ENCODE measurements at regions not wholly inside any gene's neighbourhood (a gene's known extent, or its start where the extent isn't known, plus 50 kb on each side); places are given as distances from the start of the nearest gene placed in this dataset.

DNA sequence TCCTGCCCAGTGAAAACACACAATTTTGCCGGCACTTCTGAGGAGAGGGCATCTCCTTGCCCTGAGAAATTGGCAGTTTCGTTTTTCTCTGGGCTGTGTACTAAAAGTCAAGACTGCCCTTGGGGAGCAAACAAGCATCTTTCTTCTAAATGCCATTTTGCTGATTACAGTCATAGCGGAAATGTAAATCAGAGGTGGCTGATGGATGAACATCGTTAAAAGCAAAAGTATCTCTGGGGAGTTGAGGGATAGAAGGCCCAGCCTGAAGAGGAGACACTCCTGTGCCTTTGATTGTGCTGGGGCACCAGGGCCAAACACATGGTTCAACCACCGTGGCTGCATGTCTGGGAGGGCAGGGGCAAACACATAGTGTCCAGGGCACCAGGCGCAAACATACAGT lies 49.8 kb downstream of the ABCC12 start:
- Histone ChIP-seq H3K4me3 (ENCODE audit: low read depth, low read length) (no peak overlapping the region), H3K27me3 (ENCODE audit: control insufficient read depth, insufficient read depth, low read length) (no peaks in the 10 kb centered on the region), H3K9ac (ENCODE audit: low read depth, low read length) (no peak overlapping the region), H3K9me3 (ENCODE audit: control insufficient read depth, insufficient read depth, low read length) (no peaks in the 10 kb centered on the region), H3K4me1 (ENCODE audit: control insufficient read depth, insufficient read depth, low read length) (no peaks in the 10 kb centered on the region), H3K36me3 (ENCODE audit: control insufficient read depth, insufficient read depth, low read length) (no peaks in the 10 kb centered on the region)

DNA sequence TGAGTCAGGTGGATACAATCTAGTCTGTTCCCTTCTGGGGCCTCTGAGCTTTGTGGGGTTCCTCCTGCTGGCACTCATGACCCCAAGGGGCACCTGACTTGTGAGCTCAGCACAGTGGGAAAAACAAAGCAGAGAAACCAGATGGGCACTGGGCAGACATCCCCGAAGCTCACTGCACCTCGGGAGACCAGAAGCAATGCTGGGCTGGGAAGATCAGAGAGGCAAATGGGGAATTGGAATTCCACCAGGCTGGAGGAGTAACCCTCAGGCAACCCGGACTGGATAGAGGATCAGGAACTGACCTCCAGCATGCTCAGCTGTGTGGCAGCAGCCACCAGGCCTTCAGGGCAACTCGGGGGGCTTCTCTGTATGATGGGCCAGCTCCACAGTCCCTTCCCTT lies 50.3 kb downstream of the ABCC12 start:
- Histone ChIP-seq H3K4me1 (ENCODE audit: control insufficient read depth, insufficient read depth, low read length) (no peaks in the 10 kb centered on the region), H3K4me3 (ENCODE audit: low read depth, low read length) (no peak overlapping the region), H3K9me3 (ENCODE audit: control insufficient read depth, insufficient read depth, low read length) (no peaks in the 10 kb centered on the region), H3K9ac (ENCODE audit: low read depth, low read length) (no peak overlapping the region), H3K36me3 (ENCODE audit: control insufficient read depth, insufficient read depth, low read length) (no peaks in the 10 kb centered on the region), H3K27me3 (ENCODE audit: control insufficient read depth, insufficient read depth, low read length) (no peaks in the 10 kb centered on the region)

DNA sequence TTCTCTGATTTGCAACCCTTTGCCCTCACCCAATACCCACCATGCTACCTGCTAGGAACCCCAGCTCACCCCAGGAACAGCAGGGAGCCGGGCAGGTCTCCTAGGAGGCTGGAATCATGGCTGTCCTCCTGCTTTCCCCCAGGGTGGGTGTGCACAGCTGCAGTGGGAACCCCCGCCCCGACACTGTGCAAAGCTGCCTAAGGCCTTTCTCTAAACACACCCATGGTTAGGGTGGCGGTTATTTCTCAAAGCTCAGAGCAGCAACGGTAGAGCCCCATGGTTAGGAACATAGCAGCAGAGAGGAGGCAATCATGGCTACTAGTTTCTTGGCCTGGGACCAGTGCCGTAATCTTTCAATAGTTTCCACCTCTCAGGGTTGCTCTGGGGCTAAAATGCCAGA lies 52.2 kb downstream of the ABCC12 start:
- Histone ChIP-seq H3K9me3 (ENCODE audit: control insufficient read depth, insufficient read depth, low read length) (no peaks in the 10 kb centered on the region), H3K36me3 (ENCODE audit: control insufficient read depth, insufficient read depth, low read length) (no peaks in the 10 kb centered on the region), H3K9ac (ENCODE audit: low read depth, low read length) (no peak overlapping the region), H3K4me1 (ENCODE audit: control insufficient read depth, insufficient read depth, low read length) (no peaks in the 10 kb centered on the region), H3K27me3 (ENCODE audit: control insufficient read depth, insufficient read depth, low read length) (no peaks in the 10 kb centered on the region), H3K4me3 (ENCODE audit: low read depth, low read length) (no peak overlapping the region)

DNA sequence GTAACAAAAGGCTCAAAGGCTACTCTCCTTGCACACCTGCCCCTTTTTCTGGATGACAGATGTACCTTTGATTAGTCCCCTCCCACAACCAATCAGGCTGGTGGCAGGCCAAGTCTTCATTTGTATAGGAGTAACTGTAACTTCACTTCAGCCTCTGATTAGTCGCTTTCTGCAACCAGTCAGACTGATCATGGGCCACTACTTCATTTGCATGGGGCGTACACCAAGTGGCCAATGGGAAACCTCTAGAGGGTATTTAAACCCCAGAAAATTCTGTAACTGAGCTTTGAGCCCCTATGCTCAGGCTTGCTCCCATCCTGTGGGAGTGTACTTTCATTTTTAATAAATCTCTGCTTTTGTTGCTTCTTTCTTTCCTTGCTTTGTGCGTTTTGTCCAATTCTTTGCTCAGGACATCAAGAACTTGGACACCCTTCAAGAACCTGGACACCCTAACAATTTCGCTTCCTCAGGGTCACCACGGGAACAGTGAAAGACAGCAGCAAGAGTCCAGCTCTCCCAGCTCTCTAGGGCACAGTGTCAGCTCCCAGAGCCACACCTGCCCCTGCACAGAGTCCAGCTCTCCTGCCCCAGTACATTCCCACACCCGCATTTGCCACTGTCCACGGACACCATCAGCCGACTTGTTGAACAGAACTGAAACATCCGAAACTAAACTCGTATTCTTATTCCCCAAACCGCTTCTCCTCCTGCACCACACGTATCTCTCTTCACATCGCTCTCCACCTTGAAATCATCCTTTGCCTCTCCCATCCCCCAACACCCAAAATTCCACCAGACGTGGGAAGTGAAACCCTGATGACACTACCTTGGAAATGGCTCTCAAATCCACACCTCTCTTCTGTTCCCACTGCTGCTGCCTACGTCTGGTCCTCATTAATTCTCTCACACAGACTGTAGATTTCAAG lies 53.4 kb downstream of the ABCC12 start:
- Histone ChIP-seq H3K9ac (ENCODE audit: low read depth, low read length) (no peak overlapping the region), H3K27me3 (ENCODE audit: control insufficient read depth, insufficient read depth, low read length) (no peaks in the 10 kb centered on the region), H3K4me1 (ENCODE audit: control insufficient read depth, insufficient read depth, low read length) (no peaks in the 10 kb centered on the region), H3K9me3 (ENCODE audit: control insufficient read depth, insufficient read depth, low read length) (no peaks in the 10 kb centered on the region), H3K36me3 (ENCODE audit: control insufficient read depth, insufficient read depth, low read length) (no peaks in the 10 kb centered on the region), H3K4me3 (ENCODE audit: low read depth, low read length) (no peak overlapping the region)

DNA sequence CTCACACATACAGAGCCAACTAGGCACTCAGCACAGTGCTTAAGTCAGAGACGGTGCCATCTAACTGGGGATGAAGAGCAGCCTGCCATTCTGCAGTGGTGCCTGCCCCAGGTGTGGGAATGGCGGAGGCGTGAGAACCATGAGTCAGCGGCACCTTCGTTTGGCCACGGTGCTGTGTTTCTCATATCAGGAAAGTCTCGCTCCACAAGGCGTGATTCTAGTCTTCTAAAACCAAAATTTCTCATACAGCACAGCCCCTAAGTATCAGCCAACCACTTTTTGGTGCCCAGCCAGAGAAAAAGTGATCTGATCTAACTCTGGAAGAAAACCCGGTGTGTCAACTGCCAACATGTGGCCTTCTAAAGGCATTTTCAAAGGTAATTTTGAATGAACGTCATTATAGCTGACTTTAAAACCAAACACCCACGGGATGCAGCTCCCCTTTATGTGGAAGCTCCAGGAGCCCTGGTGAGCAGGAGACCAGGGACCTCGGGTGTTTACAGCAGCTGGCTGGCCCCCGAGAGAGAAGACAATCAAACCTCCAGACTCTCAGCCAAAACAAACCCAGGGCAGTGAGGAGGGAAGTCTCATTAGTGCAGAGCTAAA lies 54.6 kb downstream of the ABCC12 start:
- Histone ChIP-seq H3K27me3 (ENCODE audit: control insufficient read depth, insufficient read depth, low read length) (no peaks in the 10 kb centered on the region), H3K4me3 (ENCODE audit: low read depth, low read length) (no peak overlapping the region), H3K4me1 (ENCODE audit: control insufficient read depth, insufficient read depth, low read length) (no peaks in the 10 kb centered on the region), H3K9ac (ENCODE audit: low read depth, low read length) (no peak overlapping the region), H3K36me3 (ENCODE audit: control insufficient read depth, insufficient read depth, low read length) (no peaks in the 10 kb centered on the region), H3K9me3 (ENCODE audit: control insufficient read depth, insufficient read depth, low read length) (no peaks in the 10 kb centered on the region)

DNA sequence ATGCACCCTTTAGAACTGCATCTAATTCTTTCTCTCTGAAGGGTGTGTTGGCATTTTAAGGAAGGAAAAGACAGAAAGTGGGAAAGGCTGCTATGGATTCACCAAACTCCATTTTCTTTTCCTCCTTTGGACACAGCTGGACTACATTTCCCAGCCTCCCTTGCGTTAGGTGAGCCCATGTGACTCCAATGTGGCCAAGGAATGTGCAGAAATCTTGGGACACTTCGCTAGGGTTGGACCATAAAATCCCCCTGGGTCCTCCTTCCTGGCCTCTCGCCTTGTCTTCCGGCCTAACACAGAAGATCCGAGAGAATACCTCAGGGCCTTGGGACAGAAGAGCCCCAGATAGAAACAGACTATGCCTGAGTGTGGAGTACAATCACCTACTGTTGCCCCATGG lies 56.3 kb downstream of the ABCC12 start:
- Histone ChIP-seq H3K9me3 (ENCODE audit: control insufficient read depth, insufficient read depth, low read length) (no peaks in the 10 kb centered on the region), H3K27me3 (ENCODE audit: control insufficient read depth, insufficient read depth, low read length) (no peaks in the 10 kb centered on the region), H3K4me3 (ENCODE audit: low read depth, low read length) (no peak overlapping the region), H3K4me1 (ENCODE audit: control insufficient read depth, insufficient read depth, low read length) (no peaks in the 10 kb centered on the region), H3K9ac (ENCODE audit: low read depth, low read length) (no peak overlapping the region), H3K36me3 (ENCODE audit: control insufficient read depth, insufficient read depth, low read length) (no peaks in the 10 kb centered on the region)

DNA sequence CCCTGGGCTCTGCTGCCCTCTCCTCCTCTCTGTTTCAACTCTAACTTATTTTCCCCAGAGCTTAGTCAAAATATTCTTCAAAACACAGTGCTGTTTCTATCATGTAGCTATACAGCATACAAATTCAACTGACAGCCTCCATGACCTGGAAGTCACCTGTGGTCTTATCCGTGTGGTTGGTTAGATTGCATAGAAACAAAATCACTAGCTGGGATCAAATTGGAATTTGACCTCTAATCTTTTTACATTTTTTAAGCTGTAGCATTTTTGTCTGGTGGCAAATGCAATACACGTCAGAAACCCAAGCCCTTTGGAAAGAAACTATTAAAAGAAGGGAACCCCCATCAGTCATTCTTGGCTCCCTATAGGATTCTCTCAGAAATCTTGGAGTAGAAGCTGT lies 57.3 kb downstream of the ABCC12 start:
- no peaks in the 10 kb centered on the region for H3K27me3 ChIP-seq (ENCODE audit: control insufficient read depth, insufficient read depth, low read length)
- H3K36me3 ChIP-seq (ENCODE audit: control insufficient read depth, insufficient read depth, low read length): no peaks in the 10 kb centered on the region
- H3K4me3 ChIP-seq (ENCODE audit: low read depth, low read length): no peak overlapping the region
- no peaks in the 10 kb centered on the region for H3K9me3 ChIP-seq (ENCODE audit: control insufficient read depth, insufficient read depth, low read length)
- no peaks in the 10 kb centered on the region for H3K4me1 ChIP-seq (ENCODE audit: control insufficient read depth, insufficient read depth, low read length)
- H3K9ac ChIP-seq (ENCODE audit: low read depth, low read length): no peak overlapping the region

DNA sequence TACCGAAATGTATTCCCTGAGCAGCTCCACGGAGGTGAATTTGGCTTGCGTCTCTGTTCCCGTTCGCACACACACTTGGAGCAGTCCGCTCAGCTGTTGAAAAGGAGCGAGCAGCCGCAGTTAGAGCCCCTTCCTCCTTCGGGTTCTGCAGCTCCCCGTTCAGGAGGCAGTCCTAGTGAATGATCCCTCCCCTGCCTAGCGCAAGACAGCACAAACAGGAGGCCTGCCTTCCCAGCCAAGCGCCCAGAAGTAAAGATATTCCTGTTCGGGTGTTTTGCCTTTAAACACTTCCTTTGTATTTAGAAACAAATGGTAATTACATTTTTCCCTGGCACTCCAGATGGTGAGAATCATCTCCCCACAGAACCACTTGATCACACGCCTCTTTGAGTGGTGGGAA lies 64.7 kb downstream of the ABCC12 start:
- Histone ChIP-seq H3K4me1 (ENCODE audit: control insufficient read depth, insufficient read depth, low read length) (no peaks in the 10 kb centered on the region), H3K4me3 (ENCODE audit: low read depth, low read length) (no peak overlapping the region), H3K9me3 (ENCODE audit: control insufficient read depth, insufficient read depth, low read length) (no peaks in the 10 kb centered on the region), H3K27me3 (ENCODE audit: control insufficient read depth, insufficient read depth, low read length) (no peaks in the 10 kb centered on the region), H3K9ac (ENCODE audit: low read depth, low read length) (no peak overlapping the region), H3K36me3 (ENCODE audit: control insufficient read depth, insufficient read depth, low read length) (no peaks in the 10 kb centered on the region)

DNA sequence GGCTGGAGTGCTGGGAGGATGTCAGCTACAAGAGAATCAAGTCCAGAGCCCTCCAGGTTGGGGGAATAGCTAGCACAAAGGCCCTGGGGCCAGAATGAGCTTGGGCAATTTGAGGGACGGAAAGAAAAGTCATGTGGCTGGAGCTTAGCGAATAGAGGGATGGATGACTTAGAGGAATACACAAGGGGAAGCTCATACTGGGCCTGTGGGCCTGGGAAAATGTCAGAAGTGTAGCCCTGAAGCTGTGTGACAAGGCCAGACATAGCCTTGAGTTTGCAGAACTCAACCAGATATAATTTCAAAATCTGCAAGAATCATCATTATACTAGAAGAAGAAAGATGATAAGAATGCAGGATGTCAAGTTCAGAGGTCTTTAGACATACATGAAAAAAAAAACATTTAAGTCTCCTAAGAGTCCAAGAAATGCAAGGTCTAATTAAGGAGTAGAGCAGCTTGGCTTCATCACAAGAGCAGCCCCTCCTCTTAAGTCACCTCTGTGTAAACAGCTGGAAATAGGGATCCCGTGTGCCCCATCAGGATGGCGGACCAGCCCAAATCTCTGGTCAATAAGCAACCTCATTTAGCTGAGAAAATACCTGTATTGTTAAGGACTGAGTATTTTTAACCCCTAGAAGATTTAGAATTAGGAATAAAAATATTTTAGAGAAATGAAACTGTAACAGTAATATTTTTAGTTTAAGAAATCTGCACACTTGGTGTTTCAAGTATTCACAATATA lies 66.6 kb downstream of the ABCC12 start:
- H3K27me3 ChIP-seq (ENCODE audit: control insufficient read depth, insufficient read depth, low read length): no peaks in the 10 kb centered on the region

DNA sequence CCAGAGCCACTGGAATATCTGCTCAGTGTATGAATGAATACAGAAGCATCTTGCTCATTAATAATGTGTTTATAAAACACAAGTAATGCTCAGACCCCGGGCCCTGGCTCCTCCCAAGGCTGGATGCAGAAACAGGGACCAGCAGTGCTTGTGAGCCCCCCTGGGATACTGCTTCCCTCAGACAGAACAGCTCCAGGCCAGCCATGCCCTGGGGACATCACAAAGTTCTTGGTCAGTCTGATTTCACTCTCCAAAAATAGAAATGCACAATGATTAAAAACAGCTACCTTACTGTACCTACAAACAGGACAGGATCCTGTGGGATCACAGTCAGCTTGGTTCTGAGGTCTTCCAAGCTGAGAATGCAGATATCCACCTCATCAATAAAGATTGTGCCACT lies 68.2 kb downstream of the ABCC12 start:
- H3K9me3 ChIP-seq (ENCODE audit: control insufficient read depth, insufficient read depth, low read length): no peaks in the 10 kb centered on the region
- H3K4me3 ChIP-seq (ENCODE audit: low read depth, low read length): no peak overlapping the region
- no peaks in the 10 kb centered on the region for H3K4me1 ChIP-seq (ENCODE audit: control insufficient read depth, insufficient read depth, low read length)
- no peaks in the 10 kb centered on the region for H3K27me3 ChIP-seq (ENCODE audit: control insufficient read depth, insufficient read depth, low read length)
- H3K36me3 ChIP-seq (ENCODE audit: control insufficient read depth, insufficient read depth, low read length): no peaks in the 10 kb centered on the region
- no peak overlapping the region for H3K9ac ChIP-seq (ENCODE audit: low read depth, low read length)

More for the DNA sequence above, 66.6 kb downstream of the ABCC12 start:
- Histone ChIP-seq H3K36me3 (ENCODE audit: control insufficient read depth, insufficient read depth, low read length) (no peaks in the 10 kb centered on the region), H3K9me3 (ENCODE audit: control insufficient read depth, insufficient read depth, low read length) (no peaks in the 10 kb centered on the region), H3K4me3 (ENCODE audit: low read depth, low read length) (no peak overlapping the region), H3K9ac (ENCODE audit: low read depth, low read length) (no peak overlapping the region), H3K4me1 (ENCODE audit: control insufficient read depth, insufficient read depth, low read length) (no peaks in the 10 kb centered on the region)

DNA sequence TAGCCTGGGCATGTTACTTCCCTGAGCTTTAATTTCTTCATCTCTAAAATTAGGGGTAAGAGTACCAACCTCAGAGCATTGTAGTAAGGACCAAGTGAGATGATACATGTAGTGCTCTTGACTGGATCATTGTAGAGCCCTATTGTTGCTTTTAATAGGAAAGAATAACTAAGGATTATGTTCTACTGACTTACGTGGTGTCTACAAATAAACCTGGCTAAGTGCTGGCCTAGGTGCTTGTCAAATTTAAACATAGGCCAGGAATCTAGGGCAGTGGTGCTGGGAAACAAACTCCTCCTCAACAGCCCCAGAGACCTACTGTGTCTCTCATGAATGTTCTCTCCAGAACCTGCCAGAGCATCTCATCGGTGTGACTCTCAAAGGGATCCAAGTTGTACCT lies 69.4 kb downstream of the ABCC12 start:
- Histone ChIP-seq H3K4me3 (ENCODE audit: low read depth, low read length) (no peak overlapping the region), H3K36me3 (ENCODE audit: control insufficient read depth, insufficient read depth, low read length) (no peaks in the 10 kb centered on the region), H3K9ac (ENCODE audit: low read depth, low read length) (no peak overlapping the region), H3K9me3 (ENCODE audit: control insufficient read depth, insufficient read depth, low read length) (no peaks in the 10 kb centered on the region), H3K4me1 (ENCODE audit: control insufficient read depth, insufficient read depth, low read length) (no peaks in the 10 kb centered on the region), H3K27me3 (ENCODE audit: control insufficient read depth, insufficient read depth, low read length) (no peaks in the 10 kb centered on the region)

Measured in iPS-15b (cell line).